GM19023 (cell line): ENCODE measurements at regions not wholly inside any gene's neighbourhood (a gene's known extent, or its start where the extent isn't known, plus 50 kb on each side); places are given as distances from the start of the nearest gene placed in this dataset.
"Not testable (repeated sequence)": the region's sequence is repeated elsewhere in the genome, so short reads cannot be mapped to it uniquely, and the experiment has no call there.

Experiments
- ATAC-seq: cut with Tn5 transposase; IDR thresholded peaks from one replicate; pipeline ENCODE4 v1.9.1; 2021; ENCODE audit warnings: mild to moderate bottlenecking, moderate library complexity; ENCODE audit not compliant: unreplicated experiment

- ATAC-seq: no peak
Measured at GRCh38 chr2:160550048-160550447, 56.4 kb upstream of the RBMS1 start.

- no peak for ATAC-seq
Measured at GRCh38 chr2:160551259-160551658, 57.7 kb upstream of the RBMS1 start.

DNA sequence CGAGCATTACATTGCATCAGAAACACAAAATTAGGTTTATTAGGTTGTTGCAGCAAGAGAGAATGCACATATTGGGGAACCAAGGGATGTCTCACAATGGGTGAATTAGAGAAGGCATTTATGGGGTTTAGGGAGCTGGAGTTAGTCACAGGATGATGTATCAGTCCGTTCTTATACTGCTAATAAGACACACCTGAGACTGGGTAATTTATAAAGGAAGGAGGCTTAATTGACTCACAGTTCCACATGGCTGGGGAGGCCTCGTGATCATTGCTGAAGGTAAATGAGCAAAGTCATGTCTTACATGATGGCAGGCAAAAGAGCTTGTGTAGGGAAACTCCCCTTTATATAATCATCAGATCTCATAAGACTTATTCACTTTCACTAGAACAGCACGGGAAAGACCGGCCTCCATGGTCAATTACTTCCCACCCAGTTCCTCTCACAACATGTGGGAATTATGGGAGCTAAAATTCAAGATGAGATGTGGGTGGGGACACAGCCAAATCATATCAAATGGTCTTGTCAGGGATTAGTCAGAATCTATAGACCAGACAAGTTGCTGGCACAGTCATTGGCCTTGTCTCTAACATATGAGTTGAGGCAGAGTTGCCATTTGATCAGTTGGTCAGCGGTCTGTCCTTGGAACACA is 61.9 kb upstream of the RBMS1 start:
- ATAC-seq: no peak

- no peak for ATAC-seq
Measured at GRCh38 chr2:160557903-160558302, 64.3 kb upstream of the RBMS1 start.

DNA sequence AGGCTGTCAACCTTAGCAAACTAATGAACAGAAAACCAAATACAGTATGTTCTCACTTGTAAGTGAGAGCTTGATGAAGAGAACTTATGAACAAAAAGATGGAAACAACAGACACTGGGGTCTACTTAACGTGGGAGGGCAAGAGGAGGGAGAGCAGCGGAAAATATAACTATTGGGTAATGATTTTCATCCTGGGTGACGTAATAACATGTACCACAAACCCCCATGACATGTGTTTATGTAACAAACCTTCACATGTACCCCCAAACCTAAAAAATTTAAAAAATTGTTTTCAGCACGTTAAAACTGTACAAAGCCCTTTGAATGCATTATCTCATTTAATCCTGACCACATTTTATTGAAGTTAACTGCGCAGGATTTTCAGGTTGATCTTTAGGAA is 64.9 kb upstream of the RBMS1 start:
- ATAC-seq: no peak

GRCh38 chr2:160561551-160562295 is 68.1 kb upstream of the RBMS1 start:
- ATAC-seq: no peak

DNA sequence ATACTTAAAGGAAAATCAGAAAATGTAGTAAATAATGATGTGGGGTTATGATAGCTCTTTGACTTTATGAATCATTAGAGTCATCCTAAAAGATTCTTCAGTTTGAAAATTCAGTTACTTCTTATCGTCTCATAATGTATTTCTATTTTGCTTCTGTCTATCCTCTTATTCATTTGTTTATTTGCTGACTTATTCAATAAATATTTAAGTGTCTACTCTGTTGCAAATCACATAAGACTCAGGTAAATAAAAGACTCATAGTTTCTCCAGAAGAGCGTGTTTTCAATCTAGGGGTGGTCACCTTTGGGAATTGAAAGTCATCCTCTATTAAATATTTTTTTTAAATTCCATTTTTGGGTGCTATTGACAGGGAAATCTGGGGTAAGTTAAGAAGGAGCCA is 69.1 kb upstream of the RBMS1 start:
- no peak for ATAC-seq

- ATAC-seq: no peak
Measured at GRCh38 chr2:160564591-160564990, 71.0 kb upstream of the RBMS1 start.

GRCh38 chr2:160565099-160565845 is 71.7 kb upstream of the RBMS1 start:
- no peak for ATAC-seq

DNA sequence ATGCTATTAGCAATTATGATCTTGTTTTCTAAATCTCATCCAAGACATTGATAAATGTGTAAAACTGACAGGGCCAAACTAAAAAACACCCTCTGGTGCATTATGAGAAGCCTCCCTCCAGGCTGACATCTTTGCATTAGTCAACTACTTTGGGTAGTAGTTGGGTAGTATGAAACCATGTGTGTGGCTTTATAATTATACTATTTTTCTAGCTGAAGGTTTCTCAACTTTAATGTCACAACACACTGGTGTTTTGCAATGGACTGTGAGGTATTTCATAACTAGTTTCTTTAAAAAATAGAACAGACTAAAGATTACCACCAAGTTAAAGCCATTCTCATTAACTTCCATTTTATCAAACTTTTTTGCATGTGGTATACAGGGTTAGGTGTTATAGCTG is 73.1 kb upstream of the RBMS1 start:
- no peak for ATAC-seq

DNA sequence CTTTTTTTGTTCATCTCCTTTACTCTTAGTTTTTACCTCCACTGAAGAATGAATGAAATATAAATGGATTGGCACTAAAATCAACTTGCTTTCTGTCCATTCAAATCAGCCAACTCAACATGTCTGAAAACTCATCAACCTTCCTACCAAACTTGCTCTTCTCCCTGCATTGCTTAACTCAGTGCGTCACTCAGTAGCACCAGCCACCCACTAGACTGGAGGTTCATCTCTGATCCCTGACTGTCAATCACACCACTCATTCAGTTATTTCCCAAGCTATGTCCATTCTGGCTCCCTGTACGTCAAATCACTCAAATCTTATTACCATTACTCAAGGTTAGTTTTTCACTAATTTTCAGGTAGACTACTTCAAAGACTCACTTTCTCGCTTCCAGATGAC is 75.2 kb upstream of the RBMS1 start:
- ATAC-seq: no peak

DNA sequence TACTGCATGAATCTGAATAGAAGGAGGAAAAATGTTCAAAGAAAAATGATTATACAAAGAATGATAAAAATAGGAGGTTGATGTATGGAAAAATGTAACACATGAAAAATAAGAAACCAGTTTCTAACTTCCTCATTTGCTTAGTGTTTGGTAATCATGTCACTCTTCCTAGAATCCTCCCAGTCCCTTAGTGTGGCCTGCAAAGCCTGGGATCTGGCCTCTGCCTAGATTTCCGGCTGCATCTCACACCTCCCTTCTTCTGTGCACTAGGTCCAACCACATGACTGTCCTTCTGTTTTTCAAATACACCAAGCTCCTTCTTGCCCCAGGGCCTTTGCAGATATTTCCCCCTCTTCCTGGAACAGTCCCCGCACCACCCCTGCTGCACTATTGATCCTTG is 76.8 kb upstream of the RBMS1 start:
- no peak for ATAC-seq

- no peak for ATAC-seq
Measured at GRCh38 chr2:160574468-160575140, 81.0 kb upstream of the RBMS1 start.

DNA sequence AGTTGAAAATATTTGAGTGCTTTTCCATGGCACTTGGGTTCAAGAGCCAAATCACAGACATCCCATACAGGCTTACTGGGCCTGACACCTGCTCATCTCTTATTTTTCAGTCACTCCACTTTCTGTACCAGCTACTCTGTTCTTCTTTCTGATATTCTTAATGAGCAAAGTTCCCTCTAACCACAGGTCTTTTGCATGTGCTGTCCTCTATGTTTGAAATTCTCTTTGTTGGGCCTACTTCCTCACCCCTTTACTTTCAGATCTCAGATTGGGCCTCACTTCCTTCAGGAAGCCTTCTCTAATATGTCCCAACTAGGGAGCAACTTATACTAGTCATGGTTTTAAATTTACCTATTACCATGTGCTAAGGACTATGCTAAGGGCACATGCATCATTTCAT is 81.8 kb upstream of the RBMS1 start:
- ATAC-seq: no peak

GRCh38 chr2:160576054-160576499 is 82.5 kb upstream of the RBMS1 start:
- ATAC-seq: no peak

DNA sequence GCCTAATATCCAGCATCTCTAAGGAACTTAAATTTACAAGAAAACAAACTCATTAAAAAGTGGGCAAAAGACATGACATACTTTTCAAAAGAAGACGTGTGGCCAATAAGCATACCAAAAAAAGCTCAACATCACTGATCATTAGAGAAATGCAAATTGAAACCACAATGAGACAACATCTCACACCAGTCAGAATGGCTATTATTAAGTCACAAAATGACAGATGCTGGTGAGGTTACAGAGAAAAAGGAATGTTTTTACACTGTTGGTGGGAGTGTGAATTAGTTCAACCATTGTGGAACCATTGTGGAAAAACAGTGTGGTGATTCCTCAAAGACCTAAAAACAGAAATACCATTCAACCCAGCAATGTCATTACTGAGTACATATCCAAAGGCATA is 83.5 kb upstream of the RBMS1 start:
- not testable (repeated sequence) for ATAC-seq

DNA sequence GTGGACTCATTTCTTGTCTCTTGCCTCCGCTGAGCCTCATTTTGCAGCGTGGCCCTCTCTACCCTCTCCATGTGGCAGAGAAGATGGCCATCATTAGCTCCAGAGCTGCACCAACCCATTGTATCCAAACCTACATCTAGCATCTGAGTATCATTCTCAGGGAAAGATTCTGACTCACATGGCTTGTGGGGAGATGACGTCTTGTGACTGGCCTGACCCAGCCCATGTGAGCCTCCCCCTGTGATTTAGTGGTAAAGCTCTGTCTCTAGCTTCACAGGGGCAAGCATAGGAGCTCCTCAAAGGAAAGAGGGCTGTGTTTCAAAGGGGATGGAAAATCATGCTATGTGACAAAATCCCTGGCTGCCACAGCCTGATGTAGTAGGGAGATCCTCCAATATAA is 87.4 kb upstream of the RBMS1 start:
- no peak for ATAC-seq

GRCh38 chr2:160581448-160581847 is 87.8 kb upstream of the RBMS1 start:
- ATAC-seq: no peak

GRCh38 chr2:160582081-160582480 is 88.5 kb upstream of the RBMS1 start:
- ATAC-seq: no peak

DNA sequence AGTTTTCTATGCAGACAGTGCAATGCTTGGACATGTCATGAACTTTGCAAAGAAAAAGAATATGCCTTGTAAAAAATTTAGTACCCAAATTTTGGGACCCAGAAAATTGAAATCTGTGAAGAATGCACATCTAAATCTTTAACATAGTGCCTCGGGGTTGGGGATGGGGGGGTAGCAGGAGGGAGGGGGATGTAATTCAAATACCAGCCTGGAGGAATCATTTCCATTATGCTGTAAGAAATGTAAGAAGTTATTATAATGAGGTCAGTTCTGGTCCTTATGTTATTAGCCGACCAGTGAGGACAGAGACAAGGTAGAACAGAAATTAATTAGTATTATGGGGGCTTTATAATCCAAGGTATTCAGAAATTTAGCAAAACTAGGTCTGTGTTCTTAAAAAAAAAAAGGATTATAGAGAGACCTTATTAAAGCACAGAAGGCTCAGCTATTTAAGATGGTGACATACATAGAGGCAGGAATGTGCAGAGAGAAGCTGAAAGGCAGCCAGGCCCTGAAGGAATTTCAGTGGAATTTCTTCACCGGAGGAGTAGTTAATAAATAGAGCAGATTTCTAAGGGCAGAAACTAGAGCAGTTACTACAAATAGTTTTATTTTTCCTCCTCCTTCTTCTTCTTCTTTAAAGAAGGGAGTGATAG is 89.0 kb upstream of the RBMS1 start:
- ATAC-seq: no peak

DNA sequence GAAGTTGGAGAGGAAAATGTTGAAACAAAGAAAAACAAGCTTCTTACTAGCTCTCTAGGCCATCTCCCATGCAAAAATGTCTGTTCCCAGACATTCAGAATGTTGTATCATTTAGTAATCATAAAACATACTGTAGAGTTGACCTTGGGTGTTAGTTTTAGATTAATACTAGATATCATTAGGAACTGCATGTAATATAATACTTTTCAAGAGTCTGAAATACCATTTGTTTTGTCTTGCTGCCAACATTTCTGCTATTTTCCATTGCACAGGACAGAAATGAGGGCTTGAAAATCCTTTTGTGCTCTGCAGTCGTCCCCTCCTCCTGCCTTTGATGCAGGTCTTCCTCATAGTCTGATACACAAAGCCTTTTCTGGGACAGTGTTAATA is 89.5 kb upstream of the RBMS1 start:
- no peak for ATAC-seq
